ENCODE measurements at regions not wholly inside any gene's neighbourhood (a gene's known extent, or its start where the extent isn't known, plus 50 kb on each side); places are given as distances from the start of the nearest gene placed in this dataset.

GRCh38 chr9:79384091-79384490, 187.7 kb upstream of the TLE4 start:
- TF ChIP-seq EZH2 (IDR thresholded peaks at IDR 0.05; ENCODE audit: insufficient read depth, low read length): no peak
- no peak for TF ChIP-seq CTCF (IDR thresholded peaks at IDR 0.05; ENCODE audit: insufficient read depth, low read depth, low read length)

Data from astrocyte (in vitro differentiated cells and primary cell).